ENCODE measurements at regions not wholly inside any gene's neighbourhood (a gene's known extent, or its start where the extent isn't known, plus 50 kb on each side); places are given as distances from the start of the nearest gene placed in this dataset.

DNA sequence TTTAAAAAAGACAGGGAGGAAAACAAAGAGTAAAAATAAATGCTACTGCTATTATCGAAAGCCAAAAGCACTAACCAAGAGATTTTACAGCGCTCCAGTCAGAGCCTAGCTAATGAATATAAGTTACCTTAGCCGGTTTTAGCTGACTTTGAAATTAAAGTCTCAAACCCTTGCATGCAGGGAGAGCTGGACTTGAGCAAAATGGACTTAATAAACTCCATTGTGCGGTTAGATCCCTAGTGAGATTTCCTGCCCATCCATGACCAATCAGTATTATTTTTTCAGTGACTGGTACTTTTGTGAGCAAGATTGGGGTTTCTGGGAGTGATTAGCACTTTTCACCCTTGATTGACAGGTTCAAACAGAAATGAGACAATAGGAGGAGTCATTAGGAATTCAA lies 333.4 kb upstream of the ADGRL2 start:
- Histone ChIP-seq H3K27me3 (replicated peaks; ENCODE audit: insufficient read depth) (peaks cover 6% of the 10 kb centered on the region; the same call in 1 of the 2 replicates), H3K36me3 (ENCODE audit: low read depth) (no peaks in the 10 kb centered on the region), H3K79me2 (ENCODE audit: insufficient read depth) (no peaks in the 10 kb centered on the region), H3K9ac (no peak overlapping the region), H3F3A (ENCODE audit: insufficient read depth) (no peaks in the 10 kb centered on the region), H3K9me3 (ENCODE audit: low read depth) (no peaks in the 10 kb centered on the region), H4K20me1 (ENCODE audit: insufficient read depth) (no peaks in the 10 kb centered on the region), H3K4me1 (ENCODE audit: insufficient read depth) (no peaks in the 10 kb centered on the region), H3K4me3 (no peak overlapping the region), H3K27ac (no peak overlapping the region), H3K9me2 (ENCODE audit: insufficient read depth) (no peaks in the 10 kb centered on the region), H2AFZ (no peak overlapping the region), H3K4me2 (ENCODE audit: unreplicated experiment) (no peak overlapping the region)
- in situ Hi-C loops (cut with MboI) = no loop called here
- WGBS, 2 experiments (ENCODE audit: low coverage in 1 of 2, low lambda C conversion rate in 2 of 2, missing lambda C conversion rate in 2 of 2) = 65 to 70% methylated on average over 4 of the region's 4 CpGs
- no peak for DNase-seq
- no peak for TF ChIP-seq EZH2phosphoT487 (IDR thresholded peaks at IDR 0.05; ENCODE audit: insufficient read depth, low read depth)
- TF ChIP-seq EZH2 (IDR thresholded peaks at IDR 0.05; ENCODE audit: insufficient read depth, poor library complexity, severe bottlenecking) = no peak

DNA sequence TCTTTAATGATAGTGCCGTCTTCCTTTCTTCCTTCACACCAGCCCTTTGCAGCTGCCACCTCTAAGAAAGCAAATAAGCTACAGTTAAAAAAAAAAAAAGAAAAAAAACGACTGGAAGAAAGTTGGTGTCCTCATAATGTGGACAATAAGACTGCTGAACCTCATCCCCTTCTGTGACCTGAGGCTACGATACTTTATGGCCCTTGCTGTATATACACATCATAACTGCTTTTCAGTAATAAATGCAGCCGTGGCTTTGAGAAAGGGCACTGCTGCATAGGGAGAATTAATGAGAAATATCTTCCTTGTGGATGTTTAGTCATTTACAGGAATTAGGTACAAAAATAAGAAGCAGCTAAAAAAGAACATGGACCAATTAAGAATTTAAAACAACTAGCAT lies 333.8 kb upstream of the ADGRL2 start:
- 46 to 49% methylated on average over 4 of the region's 4 CpGs for WGBS, 2 experiments (ENCODE audit: low coverage in 1 of 2, low lambda C conversion rate in 2 of 2, missing lambda C conversion rate in 2 of 2)
- Histone ChIP-seq H3K9me2 (ENCODE audit: insufficient read depth) (no peaks in the 10 kb centered on the region), H2AFZ (no peak overlapping the region), H3K27ac (no peak overlapping the region), H3K4me1 (ENCODE audit: insufficient read depth) (no peaks in the 10 kb centered on the region), H3F3A (ENCODE audit: insufficient read depth) (no peaks in the 10 kb centered on the region), H3K27me3 (replicated peaks; ENCODE audit: insufficient read depth) (peaks cover 6% of the 10 kb centered on the region; the same call in 1 of the 2 replicates), H4K20me1 (ENCODE audit: insufficient read depth) (no peaks in the 10 kb centered on the region), H3K4me2 (ENCODE audit: unreplicated experiment) (no peak overlapping the region), H3K4me3 (no peak overlapping the region), H3K79me2 (ENCODE audit: insufficient read depth) (no peaks in the 10 kb centered on the region), H3K36me3 (ENCODE audit: low read depth) (no peaks in the 10 kb centered on the region), H3K9me3 (ENCODE audit: low read depth) (no peaks in the 10 kb centered on the region), H3K9ac (no peak overlapping the region)
- DNase-seq = no peak
- in situ Hi-C loops (cut with MboI) = no loop called here
- no peak for TF ChIP-seq EZH2 (IDR thresholded peaks at IDR 0.05; ENCODE audit: insufficient read depth, poor library complexity, severe bottlenecking)
- no peak for TF ChIP-seq EZH2phosphoT487 (IDR thresholded peaks at IDR 0.05; ENCODE audit: insufficient read depth, low read depth)

DNA sequence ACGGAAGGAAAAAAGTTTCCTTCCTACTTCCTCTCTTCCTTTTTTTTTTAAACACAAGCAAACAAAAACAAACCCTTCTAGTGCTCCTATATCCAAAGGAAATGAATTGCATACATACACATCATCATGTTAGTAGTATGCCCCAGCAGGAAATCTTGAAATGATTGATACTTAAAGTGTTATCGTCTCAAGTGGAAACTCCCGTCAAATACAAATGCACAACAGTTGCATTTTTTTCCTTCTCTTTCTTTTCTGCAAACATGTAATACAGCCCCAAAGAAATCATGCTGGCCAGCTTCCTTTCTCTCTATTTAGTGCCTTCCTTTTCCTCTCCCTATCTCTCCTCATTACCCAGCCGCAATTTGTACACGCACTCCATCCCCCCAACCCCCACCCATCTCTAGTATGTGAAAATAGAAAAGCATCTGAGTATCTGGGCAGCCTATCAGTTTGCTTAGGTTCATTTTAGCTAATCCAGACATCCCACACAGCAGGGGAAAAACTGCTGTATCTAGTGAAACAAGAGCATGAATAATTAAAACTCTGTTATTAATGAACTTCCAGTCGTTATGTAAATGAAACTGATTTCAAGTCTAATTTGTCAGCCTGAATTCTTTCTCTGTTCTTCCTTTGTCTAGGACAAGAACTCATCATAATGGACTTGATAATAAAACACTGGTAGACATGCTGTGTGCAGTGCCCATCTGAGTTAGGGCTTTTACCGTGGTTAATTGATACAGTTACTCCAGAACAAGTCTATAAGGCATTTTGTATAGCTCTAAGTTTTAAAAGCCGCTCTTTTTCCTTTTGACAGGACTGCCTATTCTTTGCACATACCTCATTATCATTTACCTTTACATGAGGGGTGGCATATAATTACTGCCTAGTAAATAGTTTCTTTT lies 336.5 kb upstream of the ADGRL2 start:
- no peaks in the 10 kb centered on the region for H4K20me1 ChIP-seq (ENCODE audit: insufficient read depth)
- no peak overlapping the region for H3K4me3 ChIP-seq
- H3K27me3 ChIP-seq (replicated peaks; ENCODE audit: insufficient read depth) = peaks cover 6% of the 10 kb centered on the region; the same call in 1 of the 2 replicates
- no peak overlapping the region for H3K27ac ChIP-seq
- H3K4me1 ChIP-seq (ENCODE audit: insufficient read depth) = no peaks in the 10 kb centered on the region
- DNase-seq = no peak
- no peak overlapping the region for H3K9ac ChIP-seq
- no peaks in the 10 kb centered on the region for H3K79me2 ChIP-seq (ENCODE audit: insufficient read depth)
- H3K9me3 ChIP-seq (ENCODE audit: low read depth) = no peaks in the 10 kb centered on the region
- in situ Hi-C loops (cut with MboI) = no loop called here
- H3K9me2 ChIP-seq (ENCODE audit: insufficient read depth) = no peaks in the 10 kb centered on the region
- H3F3A ChIP-seq (ENCODE audit: insufficient read depth) = no peaks in the 10 kb centered on the region
- TF ChIP-seq EZH2 (IDR thresholded peaks at IDR 0.05; ENCODE audit: insufficient read depth, poor library complexity, severe bottlenecking) = no peak
- H2AFZ ChIP-seq = no peak overlapping the region
- no peaks in the 10 kb centered on the region for H3K36me3 ChIP-seq (ENCODE audit: low read depth)
- no peak overlapping the region for H3K4me2 ChIP-seq (ENCODE audit: unreplicated experiment)
- WGBS, 2 experiments (ENCODE audit: low coverage in 1 of 2, low lambda C conversion rate in 2 of 2, missing lambda C conversion rate in 2 of 2) = 36 to 37% methylated on average over 8 of the region's 8 CpGs

DNA sequence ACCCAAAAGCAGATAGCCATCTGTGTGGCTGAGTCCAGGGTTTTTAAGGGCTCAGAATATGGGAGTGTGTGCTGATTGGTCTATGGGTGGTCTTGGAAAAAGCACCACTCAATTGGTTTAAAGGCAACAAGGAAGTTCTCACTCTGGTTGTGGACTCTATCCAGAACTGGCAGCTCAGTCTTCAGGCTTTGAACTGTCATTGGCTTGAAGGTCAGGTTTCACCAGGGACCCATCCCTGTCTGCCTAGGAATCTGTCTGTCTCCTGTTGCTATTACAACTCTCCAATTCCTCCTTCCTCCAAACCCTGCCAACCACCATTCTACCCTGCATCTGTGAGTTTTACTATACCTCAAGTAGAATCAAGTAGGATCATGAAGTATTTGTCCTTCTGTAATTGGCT lies 341.7 kb upstream of the ADGRL2 start:
- TF ChIP-seq EZH2phosphoT487 (IDR thresholded peaks at IDR 0.05; ENCODE audit: insufficient read depth, low read depth) (no peak), EZH2 (IDR thresholded peaks at IDR 0.05; ENCODE audit: insufficient read depth, poor library complexity, severe bottlenecking) (no peak)
- no peak overlapping the region for H3K4me3 ChIP-seq

More for the DNA sequence above, 341.7 kb upstream of the ADGRL2 start:
- H2AFZ ChIP-seq = no peak overlapping the region
- no peak overlapping the region for H3K27ac ChIP-seq
- no peaks in the 10 kb centered on the region for H4K20me1 ChIP-seq (ENCODE audit: insufficient read depth)
- H3F3A ChIP-seq (ENCODE audit: insufficient read depth) = no peaks in the 10 kb centered on the region
- in situ Hi-C loops (cut with MboI) = no loop called here
- no peaks in the 10 kb centered on the region for H3K27me3 ChIP-seq (replicated peaks; ENCODE audit: insufficient read depth)
- H3K4me1 ChIP-seq (ENCODE audit: insufficient read depth) = no peaks in the 10 kb centered on the region
- H3K9me2 ChIP-seq (ENCODE audit: insufficient read depth) = no peaks in the 10 kb centered on the region
- no peaks in the 10 kb centered on the region for H3K9me3 ChIP-seq (ENCODE audit: low read depth)
- H3K79me2 ChIP-seq (ENCODE audit: insufficient read depth) = no peaks in the 10 kb centered on the region
- H3K36me3 ChIP-seq (ENCODE audit: low read depth) = no peaks in the 10 kb centered on the region
- no peak overlapping the region for H3K4me2 ChIP-seq (ENCODE audit: unreplicated experiment)
- no peak for DNase-seq
- no peak overlapping the region for H3K9ac ChIP-seq

All from GM23248 (cell line).